IPS-18a (cell line): ENCODE measurements at regions not wholly inside any gene's neighbourhood (a gene's known extent, or its start where the extent isn't known, plus 50 kb on each side); places are given as distances from the start of the nearest gene placed in this dataset.
"Not testable (repeated sequence)": the region's sequence is repeated elsewhere in the genome, so short reads cannot be mapped to it uniquely, and the experiment has no call there.

Experiments used
- H3K27ac ChIP-seq: one replicate; pipeline ENCODE4 v1.5.1; 2013; ENCODE audit warnings: low read length
- H3K27me3 ChIP-seq: one replicate; pipeline ENCODE4 v1.6.1; 2013; ENCODE audit warnings: mild to moderate bottlenecking, low read length; ENCODE audit not compliant: control insufficient read depth, insufficient read depth
- H3K36me3 ChIP-seq: one replicate; pipeline ENCODE4 v1.6.1; 2013; ENCODE audit warnings: low read depth, low read length; ENCODE audit not compliant: control insufficient read depth
- H3K4me1 ChIP-seq: one replicate; pipeline ENCODE4 v1.6.1; 2013; ENCODE audit warnings: low read depth, low read length; ENCODE audit not compliant: control insufficient read depth
- H3K4me3 ChIP-seq: one replicate; pipeline ENCODE4 v1.5.1; 2013; ENCODE audit warnings: low read length
- H3K9ac ChIP-seq: one replicate; pipeline ENCODE4 v1.6.1; 2013; ENCODE audit warnings: mild to moderate bottlenecking, low read length, moderate library complexity
- H3K9me3 ChIP-seq: one replicate; pipeline ENCODE4 v1.6.1; 2013; ENCODE audit warnings: low read depth, low read length; ENCODE audit not compliant: control insufficient read depth

DNA sequence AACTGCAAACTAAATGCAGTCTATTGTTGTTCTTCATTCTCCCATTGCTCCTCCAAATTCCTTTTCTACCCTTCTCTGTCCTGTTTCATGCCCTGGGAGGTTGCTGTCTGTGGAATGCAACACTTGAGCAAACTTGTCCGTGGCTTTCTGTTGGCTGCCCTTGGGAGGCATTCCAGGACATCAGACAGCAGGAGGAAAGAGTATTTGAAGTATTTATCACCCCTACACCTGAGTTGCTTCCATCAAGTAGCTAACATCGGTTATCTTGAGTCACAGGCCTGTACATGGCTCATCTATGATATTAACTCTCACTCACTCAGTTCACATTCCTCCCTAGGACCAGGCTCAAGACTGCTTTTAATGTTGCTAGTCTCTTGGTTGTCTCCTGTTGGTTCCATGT is 803.4 kb upstream of the CDH6 start:
- Histone ChIP-seq H3K9me3 (no peaks in the 10 kb centered on the region), H3K4me1 (no peaks in the 10 kb centered on the region), H3K27me3 (no peaks in the 10 kb centered on the region), H3K36me3 (no peaks in the 10 kb centered on the region), H3K9ac (no peak overlapping the region), H3K4me3 (no peak overlapping the region), H3K27ac (no peak overlapping the region)

DNA sequence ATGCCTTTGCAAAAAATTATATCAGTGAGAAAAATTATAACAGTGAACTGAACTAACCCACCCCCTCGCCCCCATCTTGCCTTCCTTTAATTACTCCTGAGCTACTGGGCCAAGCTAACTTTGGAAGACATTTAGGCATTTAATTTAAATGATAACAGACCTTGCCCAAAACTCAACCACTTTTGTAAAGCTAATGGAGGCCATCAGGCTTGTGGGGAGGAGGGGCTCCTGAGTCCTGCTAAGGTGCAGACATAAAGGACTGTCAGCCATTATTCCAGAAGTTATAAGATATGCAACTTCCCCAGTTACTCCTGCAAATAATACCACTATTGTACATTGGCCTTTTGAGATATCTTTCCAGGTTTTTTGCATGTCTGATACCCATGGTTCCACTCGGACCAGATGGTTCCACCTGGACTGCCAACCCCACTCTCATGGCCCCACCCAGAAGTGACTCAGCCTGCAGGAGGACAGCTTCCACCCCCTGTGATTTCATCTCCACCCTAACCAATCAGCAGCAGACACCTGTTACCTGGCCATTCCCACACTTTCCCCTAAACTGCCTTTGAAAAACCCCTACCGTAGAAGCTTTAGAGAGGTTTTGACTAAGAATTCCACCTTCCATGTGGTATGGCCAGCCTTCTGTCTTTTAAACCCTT is 805.4 kb upstream of the CDH6 start:
- Histone ChIP-seq H3K9me3 (no peaks in the 10 kb centered on the region), H3K36me3 (no peaks in the 10 kb centered on the region), H3K27ac (no peak overlapping the region)

DNA sequence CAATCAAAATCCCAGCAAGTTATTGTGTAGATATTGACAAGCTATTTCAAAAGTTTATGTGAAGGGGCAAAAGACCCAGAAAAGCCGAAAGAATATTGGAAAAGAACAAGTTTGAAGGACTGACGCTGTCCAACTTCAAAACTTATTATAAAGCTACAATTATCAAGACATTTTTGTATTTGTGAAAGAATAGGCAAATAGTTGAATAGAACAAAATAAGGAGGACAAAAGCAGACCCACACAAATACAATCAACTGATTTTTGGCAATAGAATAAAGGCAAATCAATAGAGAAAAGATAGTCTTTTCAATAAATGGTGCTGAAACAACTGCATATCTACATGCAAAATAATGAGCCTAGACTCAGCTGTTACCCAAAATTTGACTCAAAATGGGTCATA is 807.7 kb upstream of the CDH6 start:
- H3K9me3 ChIP-seq, result no peaks in the 10 kb centered on the region
- H3K36me3 ChIP-seq, result no peaks in the 10 kb centered on the region
- H3K9ac ChIP-seq, result no peak overlapping the region
- H3K4me3 ChIP-seq, result no peak overlapping the region
- H3K27me3 ChIP-seq, result no peaks in the 10 kb centered on the region
- no peaks in the 10 kb centered on the region for H3K4me1 ChIP-seq
- no peak overlapping the region for H3K27ac ChIP-seq

More for the DNA sequence above, 805.4 kb upstream of the CDH6 start:
- H3K9ac ChIP-seq, result no peak overlapping the region
- no peaks in the 10 kb centered on the region for H3K27me3 ChIP-seq
- no peaks in the 10 kb centered on the region for H3K4me1 ChIP-seq
- H3K4me3 ChIP-seq, result no peak overlapping the region

DNA sequence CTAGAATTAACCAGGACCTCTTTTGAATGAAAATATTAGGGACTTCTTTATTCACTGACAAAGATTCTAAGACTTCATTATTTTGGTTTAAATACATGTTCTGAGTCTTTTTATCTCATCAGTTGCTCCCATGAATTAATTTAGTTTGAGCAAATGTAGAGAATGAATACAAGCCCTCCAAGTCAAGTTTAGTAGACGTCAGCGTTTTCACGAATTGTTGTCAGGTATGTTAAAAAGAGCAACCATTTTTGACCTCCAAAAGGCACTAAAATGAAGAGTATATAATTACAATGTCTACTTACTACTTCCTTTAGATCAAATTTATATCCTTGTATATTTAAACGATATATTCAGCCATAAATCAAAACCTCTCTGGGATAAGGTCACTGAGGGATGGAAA is 809.3 kb upstream of the CDH6 start:
- H3K27me3 ChIP-seq, result no peaks in the 10 kb centered on the region
- no peaks in the 10 kb centered on the region for H3K4me1 ChIP-seq
- H3K9me3 ChIP-seq, result no peaks in the 10 kb centered on the region
- no peak overlapping the region for H3K4me3 ChIP-seq
- no peak overlapping the region for H3K9ac ChIP-seq
- H3K36me3 ChIP-seq, result no peaks in the 10 kb centered on the region
- H3K27ac ChIP-seq, result no peak overlapping the region

DNA sequence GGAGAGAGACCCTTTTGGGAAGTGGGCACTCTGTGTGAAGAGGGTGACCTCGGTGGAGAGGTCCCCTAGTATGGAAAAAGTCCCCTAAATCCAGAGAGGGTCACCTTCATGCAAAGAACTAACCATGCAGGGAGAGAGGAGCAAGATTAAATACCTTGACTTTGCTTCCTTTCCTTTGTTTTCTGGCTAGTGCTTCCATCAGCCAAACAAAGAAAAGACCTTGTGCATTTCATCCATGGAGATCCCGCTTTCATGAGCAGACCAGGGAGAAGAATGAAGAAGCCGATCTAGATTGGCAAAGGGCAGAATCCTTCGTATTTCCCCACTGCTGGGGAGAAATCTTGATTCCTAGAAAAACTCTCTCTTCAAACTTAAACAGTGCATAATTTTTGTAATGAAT is 813.3 kb upstream of the CDH6 start:
- no peaks in the 10 kb centered on the region for H3K27me3 ChIP-seq
- no peak overlapping the region for H3K9ac ChIP-seq

DNA sequence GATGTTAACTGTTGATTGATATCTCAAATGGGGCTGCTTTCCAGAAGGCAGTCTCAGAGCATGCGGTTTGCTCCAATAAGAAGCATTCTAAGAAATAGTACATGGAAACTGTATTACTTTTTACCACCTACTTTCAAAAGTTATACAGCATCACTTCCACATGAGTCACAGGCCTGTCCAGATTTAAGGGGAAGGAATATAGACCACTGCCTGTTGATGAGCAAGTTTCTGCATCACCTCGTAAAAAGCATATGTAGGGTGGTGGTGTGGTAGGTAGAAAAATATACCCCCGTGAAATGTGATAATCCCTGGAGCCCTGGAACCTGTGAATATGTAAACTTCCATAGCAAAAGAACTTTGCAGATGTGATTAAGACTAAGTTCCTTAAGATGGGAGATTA is 816.6 kb upstream of the CDH6 start:
- H3K9me3 ChIP-seq, result no peaks in the 10 kb centered on the region
- no peak overlapping the region for H3K9ac ChIP-seq
- no peak overlapping the region for H3K4me3 ChIP-seq
- H3K27ac ChIP-seq, result no peak overlapping the region
- H3K36me3 ChIP-seq, result no peaks in the 10 kb centered on the region
- no peaks in the 10 kb centered on the region for H3K4me1 ChIP-seq
- no peaks in the 10 kb centered on the region for H3K27me3 ChIP-seq

More for the DNA sequence above, 813.3 kb upstream of the CDH6 start:
- Histone ChIP-seq H3K27ac (no peak overlapping the region), H3K9me3 (no peaks in the 10 kb centered on the region), H3K4me3 (no peak overlapping the region), H3K4me1 (no peaks in the 10 kb centered on the region), H3K36me3 (no peaks in the 10 kb centered on the region)

DNA sequence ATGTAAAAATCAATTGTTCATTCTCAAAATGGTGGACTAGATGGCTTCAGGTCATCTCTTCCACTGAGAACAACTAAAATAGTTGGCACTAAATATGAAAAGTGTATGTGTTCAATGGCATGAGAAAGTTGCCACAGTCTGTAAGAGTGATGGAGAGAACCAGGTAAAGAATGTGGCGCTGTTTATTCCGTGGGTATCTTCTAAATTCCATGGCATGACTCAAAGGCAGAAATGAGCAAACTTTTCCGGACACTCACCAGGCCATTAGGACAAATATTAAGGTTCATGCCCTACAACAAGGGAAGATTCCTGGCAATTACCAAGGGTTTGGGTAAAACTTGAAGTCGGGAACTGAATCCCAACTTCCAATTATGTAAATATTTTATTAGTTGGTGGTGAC is 825.4 kb upstream of the CDH6 start:
- no peak overlapping the region for H3K27ac ChIP-seq
- no peaks in the 10 kb centered on the region for H3K36me3 ChIP-seq
- H3K9ac ChIP-seq, result no peak overlapping the region
- no peaks in the 10 kb centered on the region for H3K27me3 ChIP-seq
- H3K4me1 ChIP-seq, result no peaks in the 10 kb centered on the region
- H3K9me3 ChIP-seq, result no peaks in the 10 kb centered on the region
- no peak overlapping the region for H3K4me3 ChIP-seq

DNA sequence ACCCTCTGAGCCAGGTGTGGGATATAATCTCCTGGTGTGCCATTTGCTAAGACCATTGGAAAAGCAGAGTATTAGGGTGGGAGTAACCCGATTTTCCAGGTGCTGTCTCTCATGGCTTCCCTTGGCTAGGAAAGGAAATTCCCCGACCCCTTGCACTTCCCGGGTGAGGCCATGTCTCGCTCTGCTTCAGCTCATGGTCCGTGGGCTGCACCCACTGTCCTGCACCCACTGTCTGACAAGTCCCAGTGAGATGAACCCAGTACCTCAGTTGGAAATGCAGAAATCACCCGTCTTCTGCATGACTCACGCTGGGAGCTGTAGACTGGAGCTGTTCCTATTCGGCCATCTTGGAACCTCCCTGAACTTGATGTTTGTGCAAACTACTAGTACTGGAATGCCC is 828.5 kb upstream of the CDH6 start:
- H3K4me3 ChIP-seq, H3K27me3 ChIP-seq, H3K27ac ChIP-seq, H3K9ac ChIP-seq, H3K4me1 ChIP-seq, H3K9me3 ChIP-seq, H3K36me3 ChIP-seq: not testable (repeated sequence)

DNA sequence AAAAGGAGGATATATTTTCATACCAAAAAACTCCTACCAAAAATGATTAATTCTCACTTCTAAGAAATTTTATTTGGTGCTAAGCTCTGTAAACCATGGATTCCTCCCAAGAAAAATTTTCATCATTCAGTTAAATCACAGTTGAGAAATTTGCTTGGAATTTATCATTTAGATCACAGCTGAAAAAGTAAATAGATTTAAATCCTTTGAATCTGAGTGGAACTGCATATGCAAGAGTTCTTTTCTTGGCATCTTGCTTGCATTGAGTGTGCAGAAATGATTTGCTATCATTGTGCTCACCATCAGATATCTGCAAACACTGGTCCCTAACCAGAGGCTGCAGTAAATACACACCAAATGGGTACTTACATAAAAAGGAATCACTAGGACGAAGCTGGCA is 836.1 kb upstream of the CDH6 start:
- no peak overlapping the region for H3K9ac ChIP-seq
- H3K27ac ChIP-seq, result no peak overlapping the region
- H3K9me3 ChIP-seq, result no peaks in the 10 kb centered on the region
- no peaks in the 10 kb centered on the region for H3K4me1 ChIP-seq
- no peak overlapping the region for H3K4me3 ChIP-seq
- no peaks in the 10 kb centered on the region for H3K36me3 ChIP-seq
- H3K27me3 ChIP-seq, result no peaks in the 10 kb centered on the region

DNA sequence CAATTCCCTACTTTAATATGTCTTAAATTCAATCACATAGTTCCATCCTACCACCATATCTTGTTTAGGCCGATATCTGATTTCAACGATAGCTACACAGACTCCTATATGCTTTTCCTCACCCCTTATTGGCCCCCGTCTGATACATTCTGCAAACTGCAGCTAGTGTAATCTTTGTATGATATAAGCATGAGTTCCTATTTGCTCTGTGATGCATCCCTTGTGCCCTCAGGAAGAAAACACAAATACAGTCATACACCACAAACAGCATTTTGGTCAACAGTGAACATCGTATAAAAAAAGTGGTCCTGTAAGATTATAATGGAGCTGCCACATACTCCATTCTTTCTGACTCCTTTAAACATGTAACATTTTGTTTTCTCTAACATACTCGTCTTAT is 837.8 kb upstream of the CDH6 start:
- no peaks in the 10 kb centered on the region for H3K27me3 ChIP-seq
- H3K4me3 ChIP-seq, result no peak overlapping the region
- H3K27ac ChIP-seq, result no peak overlapping the region
- no peaks in the 10 kb centered on the region for H3K4me1 ChIP-seq
- no peaks in the 10 kb centered on the region for H3K36me3 ChIP-seq
- H3K9ac ChIP-seq, result no peak overlapping the region
- no peaks in the 10 kb centered on the region for H3K9me3 ChIP-seq

DNA sequence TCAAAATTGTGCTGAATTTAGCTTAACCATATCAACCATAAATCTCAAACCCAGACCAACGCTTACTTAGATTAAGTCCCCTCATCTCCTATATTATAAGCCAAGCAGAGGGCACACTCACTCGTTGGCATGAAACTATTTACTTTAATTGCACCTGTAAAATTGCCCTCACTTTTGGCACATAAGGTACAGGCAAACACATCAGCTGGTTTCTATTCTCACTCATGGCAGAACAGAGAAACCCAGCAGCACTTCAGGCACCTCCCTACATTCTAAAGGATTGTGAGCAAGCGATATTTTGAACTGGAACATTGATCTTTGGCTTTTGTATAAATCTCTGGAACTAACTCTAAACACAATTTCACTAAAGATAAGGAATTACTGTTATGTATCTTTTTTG is 845.6 kb upstream of the CDH6 start:
- Histone ChIP-seq H3K36me3 (no peaks in the 10 kb centered on the region), H3K27me3 (no peaks in the 10 kb centered on the region), H3K27ac (no peak overlapping the region), H3K4me1 (no peaks in the 10 kb centered on the region), H3K4me3 (no peak overlapping the region), H3K9me3 (no peaks in the 10 kb centered on the region), H3K9ac (no peak overlapping the region)

DNA sequence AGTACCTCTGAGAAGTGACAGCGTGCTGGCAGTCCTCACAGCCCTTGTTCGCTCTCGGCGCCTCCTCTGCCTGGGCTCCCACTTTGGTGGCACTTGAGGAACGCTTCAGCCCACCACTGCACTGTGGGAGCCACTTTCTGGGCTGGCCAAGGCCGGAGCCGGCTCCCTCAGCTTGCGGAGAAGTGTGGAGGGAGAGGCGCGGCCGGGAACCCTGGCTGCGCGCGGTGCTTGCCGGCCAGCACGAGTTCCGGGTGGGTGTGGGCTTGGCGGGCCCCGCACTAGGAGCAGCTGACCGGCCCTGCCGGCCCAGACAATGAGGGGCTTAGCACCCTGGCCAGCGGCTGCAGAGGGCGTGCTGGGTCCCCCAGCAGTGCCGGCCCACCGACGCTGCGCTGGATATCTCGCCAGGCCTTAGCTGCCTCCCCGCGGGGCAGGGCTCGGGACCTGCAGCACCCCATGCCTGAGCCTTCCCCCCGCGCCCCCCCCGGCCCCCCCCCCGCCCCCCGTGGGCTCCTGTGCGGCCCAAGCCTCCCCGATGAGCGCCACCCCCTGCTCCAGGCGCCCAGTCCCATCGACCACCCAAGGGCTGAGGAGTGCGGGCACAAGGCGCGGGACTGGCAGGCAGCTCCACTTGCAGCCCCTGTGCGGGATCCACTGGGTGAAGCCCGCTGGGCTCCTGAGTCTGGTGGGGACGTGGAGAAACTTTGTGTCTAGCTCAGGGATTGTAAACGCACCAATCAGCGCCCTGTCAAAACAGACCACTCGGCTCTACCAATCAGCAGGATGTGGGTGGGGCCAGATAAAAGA is 847.7 kb upstream of the CDH6 start:
- not testable (repeated sequence) for H3K27ac ChIP-seq, H3K4me3 ChIP-seq, H3K9me3 ChIP-seq

More for the DNA sequence above, 847.7 kb upstream of the CDH6 start:
- not testable (repeated sequence) for H3K36me3 ChIP-seq, H3K4me1 ChIP-seq, H3K9ac ChIP-seq, H3K27me3 ChIP-seq
